Activated naive CD4-positive, alpha-beta T cell treated with anti-CD3 and anti-CD28 coated beads, Interleukin-2, amount 50 U/mL, for 24 hours (primary cell): ENCODE measurements at regions not wholly inside any gene's neighbourhood (a gene's known extent, or its start where the extent isn't known, plus 50 kb on each side); places are given as distances from the start of the nearest gene placed in this dataset.
"Not testable (repeated sequence)": the region's sequence is repeated elsewhere in the genome, so short reads cannot be mapped to it uniquely, and the experiment has no call there.

Experiments used
- H3K27ac Mint-ChIP-seq: one replicate; pipeline ENCODE4 v1.8.0; 2021; ENCODE audit warnings: mild to moderate bottlenecking, mixed read lengths
- H3K27me3 Mint-ChIP-seq: one replicate; pipeline ENCODE4 v1.8.0; 2021; ENCODE audit warnings: mixed read lengths
- H3K36me3 Mint-ChIP-seq: one replicate; pipeline ENCODE4 v1.8.0; 2021; ENCODE audit warnings: mixed read lengths
- H3K4me1 Mint-ChIP-seq: one replicate; pipeline ENCODE4 v1.8.0; 2021; ENCODE audit warnings: mixed read lengths
- H3K4me3 Mint-ChIP-seq: one replicate; pipeline ENCODE4 v1.8.0; 2021; ENCODE audit warnings: mild to moderate bottlenecking, mixed read lengths
- H3K9me3 Mint-ChIP-seq: one replicate; pipeline ENCODE4 v1.8.0; 2021; ENCODE audit warnings: mixed read lengths

DNA sequence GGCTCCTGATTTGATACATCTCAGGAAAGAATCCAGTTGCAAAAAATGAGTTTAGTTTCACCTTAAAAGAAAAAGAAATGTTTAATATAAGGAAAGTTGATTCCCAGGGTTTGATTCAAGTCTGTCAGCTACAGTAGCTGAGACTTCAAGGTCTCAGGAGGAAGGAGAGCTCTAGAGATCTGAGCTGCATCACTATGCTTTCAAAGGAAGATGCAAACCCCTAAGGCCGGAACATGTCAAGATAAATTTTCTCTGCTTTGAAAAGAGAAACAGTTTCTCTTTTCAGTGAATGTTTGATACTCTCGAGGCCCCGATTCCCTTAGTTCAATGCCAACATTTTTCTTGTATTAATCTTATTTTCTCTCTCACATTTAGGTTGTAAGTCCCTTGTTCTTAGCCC, 128.6 kb downstream of the RGPD3 start:
- Mint-ChIP-seq H3K4me3 (no peak overlapping the region), H3K4me1 (peaks cover 8% of the 10 kb centered on the region), H3K27me3 (no peaks in the 10 kb centered on the region), H3K27ac (no peak overlapping the region), H3K9me3 (no peaks in the 10 kb centered on the region), H3K36me3 (no peaks in the 10 kb centered on the region)

DNA sequence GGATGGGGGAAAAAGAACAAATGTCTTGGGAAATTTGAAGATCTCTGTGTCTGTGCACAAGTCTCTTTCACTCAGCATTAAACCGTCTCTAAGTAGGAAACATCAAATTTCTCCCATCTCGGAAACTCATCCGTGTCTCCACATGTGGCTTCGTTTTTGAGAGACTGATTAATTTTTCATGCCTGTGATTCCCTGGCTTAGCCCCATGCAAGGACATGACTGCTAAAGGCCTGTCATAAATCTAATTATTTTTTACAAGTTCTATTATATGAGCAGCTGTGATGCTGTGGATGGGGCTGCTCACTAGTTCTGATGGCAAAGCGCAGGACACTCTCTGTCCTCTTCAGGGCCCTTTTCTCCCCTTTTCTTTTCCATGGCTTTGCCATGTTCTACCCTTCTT, 129.1 kb downstream of the RGPD3 start:
- Mint-ChIP-seq H3K4me1 (peaks cover 8% of the 10 kb centered on the region), H3K27ac (no peak overlapping the region), H3K36me3 (no peaks in the 10 kb centered on the region)

DNA sequence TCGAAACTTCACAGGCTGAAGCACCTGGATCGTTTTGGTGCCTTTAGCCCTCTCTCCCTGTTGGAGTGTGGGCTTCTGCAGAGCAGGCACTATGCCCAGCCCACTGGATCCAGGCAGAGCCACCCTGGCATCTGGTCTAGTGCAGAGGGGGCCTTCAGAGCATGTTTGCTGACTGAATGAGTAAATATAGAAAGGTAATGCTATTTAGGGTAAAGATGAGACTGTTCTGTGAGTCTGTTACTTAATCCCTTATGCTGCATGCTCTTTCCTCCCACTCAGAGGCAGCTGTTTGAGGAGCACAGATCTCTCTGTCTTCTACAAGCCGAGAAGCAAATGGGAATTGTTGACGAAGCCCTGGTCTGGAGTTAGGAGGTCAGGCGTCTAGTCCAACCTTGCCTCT, 130.2 kb downstream of the RGPD3 start:
- Mint-ChIP-seq H3K27ac (no peak overlapping the region), H3K4me3 (no peak overlapping the region), H3K36me3 (no peaks in the 10 kb centered on the region), H3K27me3 (no peaks in the 10 kb centered on the region), H3K9me3 (no peaks in the 10 kb centered on the region), H3K4me1 (peaks cover 8% of the 10 kb centered on the region)

More for the DNA sequence above, 129.1 kb downstream of the RGPD3 start:
- Mint-ChIP-seq H3K4me3 (no peak overlapping the region), H3K27me3 (no peaks in the 10 kb centered on the region), H3K9me3 (no peaks in the 10 kb centered on the region)

DNA sequence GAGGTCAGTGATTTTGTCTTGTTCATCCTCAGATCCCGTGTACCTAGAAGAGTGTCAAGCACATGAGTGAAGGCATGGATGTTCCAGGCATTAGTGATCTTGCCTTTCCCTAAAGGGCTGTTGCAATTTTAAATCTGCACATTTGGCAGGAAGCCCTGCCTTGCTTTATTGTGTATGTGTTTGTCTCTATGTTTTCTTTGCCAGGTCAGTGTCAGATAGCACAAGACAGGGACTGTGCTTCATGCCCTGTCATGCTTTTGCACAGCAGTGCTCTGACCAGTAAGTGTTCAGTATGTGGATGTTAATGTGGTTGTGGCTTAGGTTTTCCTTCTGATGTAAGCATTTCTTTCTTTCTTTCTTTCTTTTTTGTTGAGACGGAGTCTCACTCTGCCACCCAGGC, 131.5 kb downstream of the RGPD3 start:
- Mint-ChIP-seq H3K4me3 (no peak overlapping the region), H3K27me3 (no peaks in the 10 kb centered on the region), H3K9me3 (no peaks in the 10 kb centered on the region), H3K4me1 (peaks cover 16% of the 10 kb centered on the region), H3K27ac (no peak overlapping the region), H3K36me3 (no peaks in the 10 kb centered on the region)

DNA sequence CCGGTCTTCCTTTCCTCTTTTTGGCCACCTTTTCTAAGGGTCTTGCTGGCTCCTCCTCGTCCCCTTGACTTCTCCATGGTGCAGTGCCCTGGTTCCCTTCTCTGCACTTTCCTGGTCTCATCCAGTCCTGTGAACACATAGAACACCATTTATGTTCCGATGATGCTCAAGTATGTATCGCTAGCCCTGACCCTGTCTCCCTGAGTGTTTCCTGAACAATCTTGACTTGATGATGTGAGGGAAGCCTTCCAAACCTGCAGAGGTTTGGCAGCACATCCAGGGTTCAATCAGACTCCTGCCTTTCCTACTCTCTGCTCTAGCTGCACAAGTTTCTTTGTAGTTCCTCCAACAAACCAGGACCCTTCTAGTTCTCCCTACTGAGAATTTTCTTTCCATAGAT, 132.1 kb downstream of the RGPD3 start:
- no peaks in the 10 kb centered on the region for H3K36me3 Mint-ChIP-seq
- H3K27me3 Mint-ChIP-seq = no peaks in the 10 kb centered on the region
- no peak overlapping the region for H3K27ac Mint-ChIP-seq
- H3K4me3 Mint-ChIP-seq = no peak overlapping the region
- peaks cover 19% of the 10 kb centered on the region for H3K4me1 Mint-ChIP-seq
- H3K9me3 Mint-ChIP-seq = no peaks in the 10 kb centered on the region

DNA sequence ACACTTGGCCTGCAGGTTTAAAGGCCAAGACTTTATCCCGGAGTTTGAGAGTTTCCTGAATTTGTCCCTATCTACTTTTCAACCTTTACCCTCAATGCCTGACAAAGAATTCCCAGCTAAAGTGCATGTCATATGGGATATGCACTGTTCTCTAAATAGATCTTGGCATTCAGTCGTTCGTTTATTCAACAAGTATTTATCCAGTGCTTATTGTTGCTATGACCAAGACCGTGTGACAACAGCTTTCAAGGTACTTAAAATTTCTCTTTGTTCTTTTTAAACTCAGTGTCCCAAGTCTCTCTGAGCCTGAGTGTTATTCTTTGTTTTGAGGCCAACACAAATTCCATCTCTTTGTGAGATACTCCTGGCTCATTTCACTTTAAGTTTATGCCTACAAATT, 133.4 kb downstream of the RGPD3 start:
- H3K27me3 Mint-ChIP-seq = no peaks in the 10 kb centered on the region

DNA sequence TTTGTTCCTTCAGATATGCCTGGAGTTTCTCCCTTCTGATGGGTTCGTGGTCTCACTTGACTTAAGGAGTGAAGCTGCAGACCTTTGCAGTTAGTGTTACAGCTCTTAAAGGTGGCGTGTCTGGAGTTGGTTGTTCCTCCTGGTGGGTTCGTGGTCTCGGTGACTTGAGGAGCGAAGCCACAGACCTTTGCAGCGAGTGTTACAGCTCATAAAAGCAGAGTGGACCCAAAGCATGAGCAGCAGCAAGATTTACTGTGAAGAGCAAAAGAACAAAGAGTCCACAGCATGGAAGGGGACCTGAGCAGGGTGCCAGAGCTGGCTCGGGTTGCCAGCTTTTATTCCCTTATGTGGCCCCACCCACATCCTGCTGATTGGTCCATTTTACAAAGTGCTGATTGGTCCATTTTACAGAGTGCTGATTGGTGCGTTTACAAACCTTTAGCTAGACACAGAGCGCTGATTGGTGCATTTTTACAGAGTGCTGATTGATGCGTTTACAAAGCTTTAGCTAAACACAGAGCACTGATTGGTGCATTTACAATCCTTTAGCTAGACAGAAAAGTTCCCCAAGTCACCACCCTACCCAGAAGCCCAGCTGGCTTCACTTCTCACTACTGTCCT, 134.8 kb downstream of the RGPD3 start:
- not testable (repeated sequence) for H3K36me3 Mint-ChIP-seq, H3K4me3 Mint-ChIP-seq, H3K27me3 Mint-ChIP-seq, H3K9me3 Mint-ChIP-seq, H3K27ac Mint-ChIP-seq
- H3K4me1 Mint-ChIP-seq = peaks cover 11% of the 10 kb centered on the region

More for the DNA sequence above, 133.4 kb downstream of the RGPD3 start:
- H3K36me3 Mint-ChIP-seq = no peaks in the 10 kb centered on the region
- H3K4me3 Mint-ChIP-seq = no peak overlapping the region
- no peaks in the 10 kb centered on the region for H3K9me3 Mint-ChIP-seq
- no peak overlapping the region for H3K27ac Mint-ChIP-seq
- H3K4me1 Mint-ChIP-seq = peaks cover 17% of the 10 kb centered on the region

DNA sequence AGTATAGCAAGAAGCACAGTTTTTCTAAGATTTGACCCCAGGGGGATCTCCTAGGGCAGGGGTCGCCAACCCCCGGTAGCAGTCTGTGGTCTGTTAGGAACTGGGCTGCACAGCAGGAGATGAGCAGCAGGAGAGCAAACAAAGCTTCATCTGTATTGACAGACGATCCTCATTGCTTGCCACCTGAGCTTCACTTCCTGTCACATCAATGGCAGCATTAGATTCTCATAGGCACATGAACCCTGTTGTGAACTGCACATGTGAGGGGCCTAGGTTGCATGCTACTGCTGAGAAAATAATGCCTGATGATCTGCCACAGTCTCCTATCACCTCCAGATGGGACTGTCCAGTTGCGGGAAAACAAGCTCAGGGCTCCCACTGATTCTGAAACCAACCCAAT, 136.2 kb downstream of the RGPD3 start:
- no peaks in the 10 kb centered on the region for H3K9me3 Mint-ChIP-seq
- H3K27ac Mint-ChIP-seq = no peak overlapping the region
- H3K4me1 Mint-ChIP-seq = peaks cover 11% of the 10 kb centered on the region
- H3K36me3 Mint-ChIP-seq = no peaks in the 10 kb centered on the region
- no peak overlapping the region for H3K4me3 Mint-ChIP-seq
- H3K27me3 Mint-ChIP-seq = no peaks in the 10 kb centered on the region

DNA sequence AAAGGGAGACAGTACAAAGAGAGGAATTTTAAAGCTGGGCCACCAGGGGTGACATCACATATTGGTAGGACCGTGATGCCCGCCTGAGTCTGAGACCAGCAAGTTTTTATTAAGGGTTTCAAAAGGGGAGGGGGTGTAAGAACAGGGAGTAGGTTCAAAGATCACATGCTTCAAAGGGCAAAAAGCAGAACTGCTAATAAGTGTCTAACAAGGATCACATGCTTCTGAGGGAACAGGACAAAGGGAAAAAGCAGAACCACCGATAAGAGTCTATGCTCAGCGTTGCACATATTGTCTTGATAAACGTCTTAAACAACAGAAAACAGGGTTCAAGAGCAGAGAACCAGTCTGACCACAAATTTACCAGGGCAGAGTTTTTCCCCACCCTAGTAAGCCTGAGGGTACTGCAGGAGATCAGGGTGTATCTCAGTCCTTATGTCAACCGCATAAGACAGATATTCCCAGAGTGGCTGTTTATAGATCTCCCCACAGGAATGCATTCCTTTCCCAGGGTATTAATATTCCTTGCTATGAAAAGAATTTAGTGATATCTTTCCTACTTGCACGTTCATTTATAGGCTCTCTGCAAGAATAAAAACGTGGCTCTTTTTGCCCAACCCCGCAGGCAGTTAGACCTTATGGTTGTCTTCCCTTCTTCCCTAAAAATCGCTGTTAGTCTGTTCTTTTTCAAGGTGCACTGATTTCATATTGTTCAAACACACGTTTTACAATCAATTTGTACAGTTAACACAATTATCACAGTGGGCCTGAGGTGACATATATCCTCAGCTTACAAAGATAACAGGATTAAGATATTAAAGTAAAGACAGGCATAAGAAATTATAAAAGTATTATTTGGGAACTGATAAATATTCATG, 136.5 kb upstream of the UXS1 start:
- H3K9me3 Mint-ChIP-seq, H3K27ac Mint-ChIP-seq, H3K4me3 Mint-ChIP-seq: not testable (repeated sequence)

DNA sequence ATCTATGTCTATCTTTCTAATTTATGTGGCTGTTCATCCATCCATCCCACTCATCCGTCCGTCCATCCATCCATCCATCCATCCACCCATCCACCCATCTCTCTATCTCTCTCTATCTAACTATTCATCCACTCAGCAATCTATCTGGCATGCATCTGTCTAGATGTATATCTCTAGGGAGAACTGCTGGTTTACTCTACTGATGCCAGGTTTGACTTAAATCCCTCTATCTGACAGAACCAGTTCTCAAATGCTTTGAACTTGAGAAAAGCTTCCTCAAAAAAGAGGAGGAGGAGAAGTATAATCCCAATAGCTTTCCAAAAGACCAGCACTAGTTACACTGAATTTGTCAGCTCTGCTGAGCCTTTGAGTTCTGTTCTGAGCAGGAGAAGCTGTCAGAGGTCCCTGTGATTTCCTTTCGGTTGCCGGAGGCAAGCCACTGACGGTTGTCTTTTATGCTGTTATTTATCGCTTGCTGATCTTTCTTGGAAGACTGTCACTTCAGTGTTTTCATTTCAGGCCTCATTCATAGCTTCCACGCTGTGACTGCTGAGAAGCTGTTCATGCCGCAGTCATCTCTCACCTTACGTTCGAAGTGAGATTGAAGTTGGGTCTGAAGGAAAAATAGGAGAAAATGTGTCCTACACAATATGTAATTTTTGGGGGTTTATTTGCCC, 129.4 kb upstream of the UXS1 start:
- no peak overlapping the region for H3K27ac Mint-ChIP-seq
- H3K27me3 Mint-ChIP-seq = peaks cover 3% of the 10 kb centered on the region
- no peaks in the 10 kb centered on the region for H3K4me1 Mint-ChIP-seq
- no peaks in the 10 kb centered on the region for H3K9me3 Mint-ChIP-seq
- no peak overlapping the region for H3K4me3 Mint-ChIP-seq
- no peaks in the 10 kb centered on the region for H3K36me3 Mint-ChIP-seq

More for the DNA sequence above, 136.5 kb upstream of the UXS1 start:
- peaks cover 11% of the 10 kb centered on the region for H3K4me1 Mint-ChIP-seq
- H3K36me3 Mint-ChIP-seq, H3K27me3 Mint-ChIP-seq: not testable (repeated sequence)

DNA sequence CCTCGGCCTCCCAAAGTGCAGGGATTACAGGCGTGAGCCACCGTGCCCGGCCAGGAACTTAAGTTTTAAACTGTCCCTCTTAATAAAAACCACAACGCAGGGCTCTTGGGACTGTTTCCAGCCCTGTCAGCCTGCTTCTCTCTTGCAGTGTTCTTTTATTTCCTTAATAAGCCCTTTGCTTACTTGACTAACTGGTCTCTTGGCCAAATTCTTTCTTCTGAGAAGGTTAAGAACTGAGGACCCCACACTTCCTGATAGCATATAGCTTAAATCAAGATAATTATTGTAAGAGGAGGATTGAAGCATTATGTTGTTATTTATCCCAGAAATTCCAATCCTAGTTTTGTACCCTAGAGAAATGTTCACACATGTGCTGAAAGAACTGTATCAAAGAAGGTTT, 128.2 kb upstream of the UXS1 start:
- Mint-ChIP-seq H3K4me3 (no peak overlapping the region), H3K9me3 (no peaks in the 10 kb centered on the region), H3K27me3 (peaks cover 3% of the 10 kb centered on the region), H3K36me3 (no peaks in the 10 kb centered on the region), H3K4me1 (no peaks in the 10 kb centered on the region), H3K27ac (no peak overlapping the region)

DNA sequence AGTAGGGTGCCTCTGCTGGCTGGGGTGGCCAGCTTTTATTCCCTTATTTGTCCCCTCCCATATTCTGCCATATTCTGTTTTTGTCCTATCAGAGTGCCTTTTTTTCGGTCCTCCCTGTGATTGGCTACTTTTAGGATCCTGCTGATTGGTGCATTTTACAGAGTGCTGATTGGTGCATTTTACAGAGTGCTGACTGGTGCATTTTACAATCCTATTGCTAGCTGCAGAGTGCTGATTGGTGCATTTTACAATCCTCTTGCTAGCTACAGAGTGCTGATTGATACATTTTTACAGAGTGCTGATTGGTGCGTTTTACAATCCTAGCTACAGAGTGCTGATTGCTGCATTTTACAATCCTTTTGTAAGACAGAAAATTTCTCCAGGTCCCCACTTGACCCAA, 126.3 kb upstream of the UXS1 start:
- not testable (repeated sequence) for H3K27ac Mint-ChIP-seq, H3K4me3 Mint-ChIP-seq, H3K4me1 Mint-ChIP-seq, H3K9me3 Mint-ChIP-seq, H3K36me3 Mint-ChIP-seq, H3K27me3 Mint-ChIP-seq

DNA sequence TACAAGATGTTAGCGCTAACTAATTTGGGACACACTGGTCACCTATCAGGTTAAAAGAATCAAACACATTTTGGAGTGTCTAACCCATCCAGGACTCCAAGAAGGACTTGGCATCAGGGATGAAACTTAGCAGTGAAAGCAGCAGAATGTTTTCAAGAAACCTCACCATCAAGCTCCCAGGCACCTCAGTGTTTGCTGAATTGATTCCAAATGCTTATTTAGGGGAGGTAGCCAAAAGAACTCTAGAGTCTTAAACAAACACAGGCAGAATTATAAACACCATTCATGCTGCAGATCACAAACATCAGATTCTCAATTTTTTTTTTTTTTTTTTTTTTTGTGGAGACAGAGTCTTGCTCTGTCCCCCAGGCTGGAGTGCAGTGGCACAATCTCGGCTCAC, 122.8 kb upstream of the UXS1 start:
- peaks cover 14% of the 10 kb centered on the region for H3K4me1 Mint-ChIP-seq
- H3K36me3 Mint-ChIP-seq = no peaks in the 10 kb centered on the region
- H3K4me3 Mint-ChIP-seq = no peak overlapping the region
- no peak overlapping the region for H3K27ac Mint-ChIP-seq
- no peaks in the 10 kb centered on the region for H3K27me3 Mint-ChIP-seq
- no peaks in the 10 kb centered on the region for H3K9me3 Mint-ChIP-seq

DNA sequence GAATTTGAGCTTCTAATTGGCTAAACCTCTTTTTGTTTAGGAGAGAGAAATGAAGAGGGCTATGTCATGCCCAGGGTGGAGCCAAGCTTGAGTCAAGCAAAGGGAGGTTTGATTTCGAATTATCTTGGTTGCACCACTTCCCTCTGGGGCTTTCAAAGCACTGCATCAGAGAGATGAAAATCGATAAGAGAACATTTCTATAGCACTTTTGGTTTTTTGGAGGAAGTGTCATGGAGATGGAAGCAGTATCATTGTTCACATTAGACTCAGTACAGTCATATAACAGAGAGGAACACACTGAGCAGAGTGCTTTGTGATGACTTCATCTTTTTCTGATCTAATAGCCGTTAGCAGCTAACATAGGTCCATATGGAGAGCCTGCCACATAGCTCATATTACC, 120.3 kb upstream of the UXS1 start:
- Mint-ChIP-seq H3K4me1 (peaks cover 14% of the 10 kb centered on the region), H3K9me3 (no peaks in the 10 kb centered on the region), H3K4me3 (no peak overlapping the region), H3K36me3 (no peaks in the 10 kb centered on the region), H3K27ac (no peak overlapping the region), H3K27me3 (no peaks in the 10 kb centered on the region)

DNA sequence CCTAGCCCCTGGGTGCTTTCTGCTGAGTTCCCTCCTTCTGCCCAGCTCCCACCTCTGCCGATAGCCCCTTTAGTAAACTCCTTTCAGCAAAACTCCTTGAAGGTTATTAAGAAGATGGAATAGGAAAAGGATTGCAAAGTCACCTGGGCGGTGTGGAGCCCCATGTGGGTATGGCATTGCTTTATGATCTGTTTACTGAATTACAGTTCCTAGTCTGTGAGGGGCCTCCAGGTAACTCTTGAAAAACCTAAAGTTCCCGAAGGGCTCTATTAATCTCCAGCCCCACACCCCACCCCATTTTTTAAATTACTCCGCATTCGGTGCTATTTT, 116.9 kb upstream of the UXS1 start:
- H3K27ac Mint-ChIP-seq = no peak overlapping the region
- no peaks in the 10 kb centered on the region for H3K27me3 Mint-ChIP-seq
- peaks cover 14% of the 10 kb centered on the region for H3K4me1 Mint-ChIP-seq
- no peak overlapping the region for H3K4me3 Mint-ChIP-seq
- H3K9me3 Mint-ChIP-seq = no peaks in the 10 kb centered on the region
- H3K36me3 Mint-ChIP-seq = no peaks in the 10 kb centered on the region

DNA sequence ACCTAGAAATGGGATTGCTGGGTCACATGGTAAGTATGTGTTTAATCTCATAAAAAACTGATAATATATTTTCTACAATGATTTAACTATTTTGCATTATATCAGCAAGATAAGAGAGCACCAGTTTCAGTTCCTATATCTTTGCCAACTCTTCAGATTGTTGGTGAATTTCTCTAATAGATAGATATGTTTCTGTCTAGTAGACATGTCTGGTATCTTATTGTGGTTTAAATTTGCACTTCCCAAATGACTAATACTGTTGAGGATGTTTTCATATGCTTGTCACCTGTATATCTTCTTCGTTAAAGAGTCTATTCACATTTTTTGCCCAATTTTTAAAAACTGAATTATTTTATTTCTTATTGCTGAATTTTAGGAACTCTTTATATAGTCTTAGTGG, 113.8 kb upstream of the UXS1 start:
- H3K27me3 Mint-ChIP-seq = no peaks in the 10 kb centered on the region
- no peaks in the 10 kb centered on the region for H3K9me3 Mint-ChIP-seq
- no peak overlapping the region for H3K4me3 Mint-ChIP-seq
- H3K4me1 Mint-ChIP-seq = no peaks in the 10 kb centered on the region
- no peak overlapping the region for H3K27ac Mint-ChIP-seq
- no peaks in the 10 kb centered on the region for H3K36me3 Mint-ChIP-seq
